ENCODE measurements at regions not wholly inside any gene's neighbourhood (a gene's known extent, or its start where the extent isn't known, plus 50 kb on each side); places are given as distances from the start of the nearest gene placed in this dataset.
A peak's percentile ranks its signal among the peaks of the same experiment; 100 is the strongest.

DNA sequence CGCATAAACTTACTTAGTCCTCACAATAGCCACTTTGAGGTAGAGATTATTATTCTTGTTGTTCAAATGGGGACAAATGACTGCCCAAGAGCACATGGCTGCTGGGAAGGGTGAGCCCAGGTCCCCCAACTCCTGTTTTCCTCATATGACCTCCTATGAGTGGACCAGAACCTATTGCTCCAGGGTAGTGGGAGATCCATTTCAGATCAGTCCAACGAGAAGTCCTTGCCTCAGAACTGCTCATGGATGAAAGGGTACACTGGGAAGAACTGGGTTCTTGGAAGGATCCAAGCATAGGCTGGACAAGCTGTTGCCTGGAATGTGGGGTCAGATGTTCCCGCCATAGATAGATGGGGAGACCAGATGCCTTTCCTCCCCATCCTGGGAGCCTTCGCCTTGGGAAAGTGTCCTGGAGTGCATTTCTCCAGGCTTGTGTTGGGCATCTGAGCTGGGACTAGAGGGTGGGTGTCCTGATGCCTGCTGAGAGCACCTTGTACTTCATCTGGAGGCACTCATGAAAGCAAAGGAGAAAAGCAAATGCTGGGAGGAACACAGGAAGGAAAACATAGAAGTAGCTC lies 146.3 kb upstream of the B3GAT1 start:
- DNase-seq (ENCODE audit: low spot score) (no peak), ATAC-seq (no peak)
- intact Hi-C loops (cut with DNase I): no loop called here

DNA sequence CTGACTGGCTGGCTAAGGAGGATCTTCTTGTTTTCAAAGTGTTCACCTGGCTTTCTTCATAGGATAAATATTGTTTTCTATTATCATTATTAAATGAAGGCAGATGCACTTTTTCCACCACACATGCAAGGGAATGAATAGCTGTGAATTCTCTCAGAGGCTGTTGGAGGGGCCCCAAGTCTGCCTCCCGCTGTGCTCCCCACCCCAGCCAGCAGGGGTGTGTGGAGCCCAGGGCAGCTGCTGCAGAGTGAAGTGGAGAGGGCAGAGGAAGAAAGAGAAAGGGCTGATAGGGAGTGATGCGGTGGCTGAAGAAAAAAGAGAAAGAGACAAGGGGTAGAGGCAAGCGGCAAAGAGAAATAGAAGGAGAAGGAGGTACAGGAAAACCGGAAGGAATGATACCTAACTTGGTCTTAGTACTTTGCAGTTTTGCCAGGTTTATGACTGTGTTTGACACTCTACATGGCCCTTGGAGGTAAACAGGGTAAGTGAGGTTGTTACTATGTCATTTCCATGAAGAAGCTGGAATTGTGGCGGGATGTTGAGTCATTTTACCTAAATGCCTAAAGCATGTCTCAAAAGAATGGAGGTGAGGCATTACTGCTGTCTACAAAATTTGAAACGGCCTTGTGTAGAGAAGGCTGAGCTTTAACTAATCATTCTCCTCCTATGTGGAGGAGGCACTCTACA lies 145.7 kb upstream of the B3GAT1 start:
- DNase-seq (ENCODE audit: low spot score) (no peak), ATAC-seq (no peak)
- intact Hi-C loops (cut with DNase I): no loop called here

DNA sequence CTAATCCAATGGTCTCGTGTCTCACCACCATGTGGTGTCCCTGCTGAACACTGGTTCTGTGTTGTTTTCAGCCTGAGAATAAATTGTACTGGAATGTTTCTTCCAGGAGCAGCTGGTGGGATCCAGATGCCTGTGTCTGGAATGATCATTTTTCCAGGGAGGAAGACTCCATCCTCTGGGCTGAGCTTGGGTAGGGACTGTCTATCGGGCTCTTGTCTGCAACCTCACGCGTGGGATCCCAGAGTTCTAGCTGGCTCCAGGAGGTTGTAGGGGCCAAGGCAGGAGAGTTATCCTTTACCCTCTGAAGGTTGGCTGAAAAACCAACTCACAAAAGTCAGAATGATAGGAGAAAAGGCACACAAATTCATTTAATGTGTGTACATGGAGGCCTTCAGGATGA lies 144.1 kb upstream of the B3GAT1 start:
- intact Hi-C loops (cut with DNase I): no loop called here
- peak; percentile 18 for DNase-seq (ENCODE audit: low spot score)
- no peak for ATAC-seq

DNA sequence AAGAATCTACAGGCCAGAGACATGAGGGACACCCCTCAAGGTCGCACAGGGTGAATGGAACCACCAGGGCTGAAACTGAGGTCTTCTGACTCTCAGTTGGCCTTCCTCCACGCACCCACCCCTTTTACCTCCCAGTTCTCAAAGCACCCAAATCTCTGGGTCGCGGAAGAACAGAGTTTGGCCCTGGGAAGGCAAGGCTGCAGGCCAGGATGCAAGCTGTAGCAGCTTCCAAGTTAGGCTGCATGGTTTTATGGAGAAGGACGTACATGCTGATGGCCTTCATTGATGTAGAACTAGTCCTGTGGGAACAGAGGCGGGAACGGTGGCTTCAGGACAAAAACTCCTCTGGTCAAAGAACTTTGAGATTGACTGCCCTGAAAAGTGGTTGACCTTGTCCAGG lies 143.5 kb upstream of the B3GAT1 start:
- ATAC-seq: no peak
- peak; percentile 9 for DNase-seq (ENCODE audit: low spot score)
- intact Hi-C loops (cut with DNase I): no loop called here

DNA sequence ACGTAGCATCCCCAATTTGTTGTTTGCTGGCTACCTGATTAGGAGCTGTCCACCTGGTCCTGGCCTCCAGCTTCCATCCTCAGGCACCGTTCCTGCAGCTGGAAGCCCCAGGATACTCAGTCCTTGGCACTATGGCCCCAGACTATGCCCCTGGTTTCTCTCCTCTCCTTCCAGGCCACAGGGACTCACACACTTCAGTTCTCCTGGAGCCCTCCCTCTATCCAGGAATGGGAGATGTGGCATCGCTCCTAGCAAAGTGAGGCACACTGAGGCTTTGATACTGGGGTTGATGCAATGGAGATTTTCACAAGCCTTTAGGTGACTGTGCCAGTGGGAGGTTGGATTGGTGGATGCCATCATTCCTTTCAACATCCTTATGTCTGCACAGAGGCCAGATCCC lies 142.8 kb upstream of the B3GAT1 start:
- no peak for ATAC-seq
- intact Hi-C loops (cut with DNase I): no loop called here
- DNase-seq (ENCODE audit: low spot score): peak; percentile 23

DNA sequence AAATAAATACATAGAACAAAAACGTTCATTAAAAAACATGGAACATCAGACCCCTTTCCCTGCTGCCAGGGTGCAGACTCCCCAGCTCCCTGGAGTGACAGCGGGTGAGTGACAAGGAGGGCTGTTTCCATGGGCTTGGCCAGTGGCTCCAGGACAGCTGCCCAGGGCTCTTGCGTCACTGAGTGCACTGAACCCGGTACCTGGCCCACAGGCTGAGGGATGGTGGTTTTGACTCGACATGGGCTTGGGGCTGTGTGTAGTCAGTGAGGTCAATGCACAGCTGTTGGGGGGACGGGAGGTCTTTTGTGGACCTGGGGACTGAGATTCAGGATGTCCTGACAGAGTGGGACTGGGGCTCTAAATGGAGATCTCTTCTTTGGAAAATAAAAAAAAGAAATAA lies 142.1 kb upstream of the B3GAT1 start:
- ATAC-seq (no peak), DNase-seq (ENCODE audit: low spot score) (peak; percentile 46)
- intact Hi-C loops (cut with DNase I): no loop called here

DNA sequence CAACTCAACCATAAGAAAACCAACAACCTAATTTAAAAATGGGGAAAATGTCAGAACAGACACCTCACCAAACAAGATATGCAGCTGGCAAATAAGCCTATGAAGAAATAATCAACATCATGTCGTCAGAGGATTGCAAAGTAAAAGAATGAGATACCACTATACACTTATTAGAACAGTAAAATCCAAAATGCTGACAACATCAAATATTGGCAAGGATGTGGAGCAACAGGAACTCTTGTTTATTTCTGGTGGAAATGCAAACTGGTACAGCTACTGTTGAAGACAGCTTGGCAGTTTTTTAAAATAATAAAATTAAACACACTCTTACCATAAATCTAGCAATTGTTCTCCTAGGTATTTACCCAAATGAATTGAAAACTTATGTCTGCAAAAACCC lies 140.7 kb upstream of the B3GAT1 start:
- no peak for ATAC-seq
- no peak for DNase-seq (ENCODE audit: low spot score)
- intact Hi-C loops (cut with DNase I): no loop called here

DNA sequence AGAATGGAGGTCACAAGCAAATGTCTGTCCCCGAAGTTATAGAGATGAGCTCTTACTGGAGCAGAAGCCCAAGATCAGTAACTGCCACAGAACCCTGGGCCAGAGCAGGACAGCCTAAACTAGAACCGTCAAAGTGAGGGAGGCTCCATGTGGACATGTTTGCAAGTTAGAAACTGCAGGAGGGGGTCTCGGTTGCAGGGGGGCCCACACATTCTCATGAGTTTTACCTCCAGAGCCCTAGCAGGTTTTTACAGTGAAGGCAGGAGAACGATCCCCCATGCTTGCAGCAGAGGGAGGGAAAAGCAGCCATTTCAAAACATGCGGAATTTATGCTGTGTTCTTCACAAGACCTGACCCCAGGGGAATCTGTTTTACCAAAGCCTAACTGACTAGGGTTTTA lies 133.5 kb upstream of the B3GAT1 start:
- intact Hi-C loops (cut with DNase I): no loop called here
- ATAC-seq (no peak), DNase-seq (ENCODE audit: low spot score) (peak; percentile 12)

DNA sequence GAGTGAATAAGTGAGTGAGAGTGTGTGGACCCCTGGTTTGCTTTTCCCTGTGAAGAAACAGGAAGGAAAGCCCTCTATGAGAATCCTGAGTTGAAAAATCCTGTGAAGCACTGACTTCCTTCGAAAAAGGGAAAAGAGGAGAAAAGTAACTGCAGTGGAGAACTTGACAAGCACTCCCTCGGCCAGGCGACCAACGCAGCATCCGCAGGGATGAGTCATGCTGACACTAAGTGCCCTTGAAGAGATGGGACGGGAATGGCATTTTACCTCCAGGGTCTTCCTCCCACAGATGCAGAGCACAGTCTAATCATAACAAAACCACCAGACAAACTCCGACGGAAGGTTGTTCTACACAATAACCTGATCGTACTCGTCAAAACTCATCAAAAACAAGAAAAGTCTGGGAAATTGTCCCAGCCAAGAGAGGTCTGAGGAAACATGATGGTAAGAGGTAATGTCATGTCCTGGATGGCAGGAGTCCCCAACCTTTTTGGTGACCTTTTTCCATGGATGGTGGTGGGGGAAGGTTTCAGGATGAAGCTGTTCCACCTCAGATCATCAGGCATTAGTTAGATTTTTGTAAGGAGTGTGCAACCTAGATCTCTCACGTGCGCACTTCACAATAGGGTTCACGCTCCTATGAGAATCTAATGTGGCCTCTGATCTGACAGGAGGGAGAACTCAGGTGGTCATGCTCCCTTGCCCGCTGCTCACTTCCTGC lies 132.2 kb upstream of the B3GAT1 start:
- ATAC-seq: no peak
- intact Hi-C loops (cut with DNase I): no loop called here
- DNase-seq (ENCODE audit: low spot score): no peak

DNA sequence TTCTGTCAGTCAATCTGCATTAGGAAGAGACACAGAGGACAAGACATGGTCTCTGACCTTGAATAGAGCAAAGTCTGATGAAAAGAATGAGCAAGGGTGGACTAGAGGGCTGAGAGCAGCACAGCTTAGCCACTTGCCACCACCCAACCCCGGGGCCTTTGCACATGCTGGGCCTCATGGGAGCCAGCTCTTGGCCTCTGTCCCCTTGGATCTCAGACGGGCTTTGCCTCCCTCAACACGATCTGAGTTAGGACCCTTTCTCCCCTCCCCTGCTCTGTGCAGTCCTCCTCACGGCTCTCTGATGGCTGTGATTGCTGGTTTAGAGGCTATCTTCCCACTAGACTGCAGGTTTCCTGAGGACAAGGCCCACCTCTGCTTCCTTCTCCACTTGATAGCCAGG lies 131.6 kb upstream of the B3GAT1 start:
- ATAC-seq (no peak), DNase-seq (ENCODE audit: low spot score) (peak; percentile 25)
- intact Hi-C loops (cut with DNase I): no loop called here

DNA sequence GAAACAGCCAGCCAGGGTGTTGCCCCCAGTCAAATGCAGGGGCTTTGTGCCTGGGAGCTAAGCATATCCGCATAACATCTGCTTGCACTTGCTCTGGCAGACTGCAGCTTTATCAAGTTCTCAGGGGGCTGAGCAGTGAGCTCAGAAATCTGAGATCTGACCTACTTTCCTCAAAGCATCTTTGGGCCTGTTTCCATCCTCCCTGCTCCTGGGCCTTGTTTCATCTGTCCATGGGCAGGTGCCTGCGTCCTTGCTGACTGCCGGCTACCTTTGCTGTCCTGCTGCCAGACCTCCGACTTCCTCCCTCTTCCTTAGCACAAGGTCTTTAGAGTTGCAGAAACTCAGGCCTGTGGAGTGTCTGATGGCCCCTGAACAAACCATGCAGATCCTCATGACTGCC lies 131.2 kb upstream of the B3GAT1 start:
- DNase-seq (ENCODE audit: low spot score): peak; percentile 31
- intact Hi-C loops (cut with DNase I): no loop called here
- no peak for ATAC-seq

DNA sequence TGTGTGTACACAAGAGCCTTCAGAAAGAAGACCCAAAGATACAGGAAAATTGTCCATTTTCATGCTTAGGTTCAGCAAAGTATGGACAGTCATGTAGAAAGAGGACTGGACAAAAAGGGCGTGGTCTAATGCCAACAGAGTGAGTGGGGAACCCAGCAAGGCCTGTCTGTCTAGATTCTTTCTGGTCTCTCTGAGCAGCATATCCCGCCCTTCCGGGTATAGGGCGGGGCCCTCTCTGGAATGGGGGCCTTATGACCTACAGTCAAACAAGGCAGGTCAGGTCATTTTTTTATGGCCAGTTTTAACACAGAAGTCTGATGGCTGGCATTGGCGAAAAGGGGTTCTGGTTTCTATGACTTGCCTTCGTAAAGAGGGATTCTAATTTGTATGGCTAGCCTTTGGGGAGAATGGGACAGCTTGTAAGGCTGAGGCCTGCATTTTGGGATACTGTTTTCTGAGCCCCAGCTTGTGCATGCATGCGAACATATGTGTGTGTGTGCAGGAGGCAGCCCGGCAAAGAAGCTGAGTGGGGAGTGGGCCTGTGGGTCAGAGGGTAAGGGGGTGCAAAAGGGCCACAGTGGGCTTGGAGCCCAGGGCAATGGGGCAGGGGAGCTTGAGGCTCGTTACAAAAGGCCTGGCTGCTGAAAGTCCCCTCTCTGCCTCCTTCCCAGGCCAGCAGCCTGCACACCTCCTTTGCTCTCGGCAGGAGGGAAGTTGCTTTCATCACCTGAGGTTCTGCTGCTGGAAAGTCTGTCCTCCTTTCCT lies 130.5 kb upstream of the B3GAT1 start:
- ATAC-seq (no peak), DNase-seq (ENCODE audit: low spot score) (peak; percentile 41)
- intact Hi-C loops (cut with DNase I): no loop called here

DNA sequence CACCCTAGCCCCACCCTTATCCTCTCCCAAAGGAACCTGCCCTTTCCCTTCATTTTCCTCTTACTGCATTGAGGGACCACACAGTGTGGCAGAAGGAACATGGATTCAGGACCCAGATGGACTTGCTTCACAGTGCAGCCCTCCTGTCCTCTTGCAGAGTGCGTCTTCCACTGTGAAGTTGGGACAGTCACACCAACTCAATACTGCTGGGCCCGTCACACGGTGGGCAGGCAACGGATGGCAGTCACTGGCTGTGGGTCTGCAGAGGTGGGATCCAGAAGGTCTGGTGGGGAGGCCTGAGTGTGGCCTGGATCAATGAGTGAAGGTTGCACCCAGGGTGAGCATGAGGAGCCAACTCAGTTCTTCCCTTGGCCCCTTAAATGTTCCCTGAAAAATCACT lies 129.9 kb upstream of the B3GAT1 start:
- ATAC-seq (no peak), DNase-seq (ENCODE audit: low spot score) (peak; percentile 12)
- intact Hi-C loops (cut with DNase I): no loop called here

DNA sequence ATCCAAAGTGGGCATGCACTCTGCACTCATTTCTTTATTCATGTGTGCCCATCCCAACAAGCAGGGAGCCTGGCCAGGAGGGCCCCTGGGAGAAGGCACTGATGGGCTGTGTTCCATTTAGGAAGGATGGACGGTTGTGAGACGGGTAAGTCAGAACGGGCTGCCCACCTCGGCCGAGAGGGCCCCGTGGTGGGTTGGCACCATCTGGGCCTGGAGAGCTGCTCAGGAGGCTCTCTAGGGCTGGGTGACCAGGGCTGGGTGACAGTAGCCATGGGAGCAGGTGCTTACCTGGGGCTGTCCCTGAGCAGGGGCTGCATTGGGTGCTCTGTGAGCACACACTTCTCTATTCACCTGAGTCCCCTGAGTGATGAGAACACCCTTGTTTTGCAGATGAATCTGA lies 129.3 kb upstream of the B3GAT1 start:
- ATAC-seq: no peak
- peak; percentile 14 for DNase-seq (ENCODE audit: low spot score)
- intact Hi-C loops (cut with DNase I): no loop called here

DNA sequence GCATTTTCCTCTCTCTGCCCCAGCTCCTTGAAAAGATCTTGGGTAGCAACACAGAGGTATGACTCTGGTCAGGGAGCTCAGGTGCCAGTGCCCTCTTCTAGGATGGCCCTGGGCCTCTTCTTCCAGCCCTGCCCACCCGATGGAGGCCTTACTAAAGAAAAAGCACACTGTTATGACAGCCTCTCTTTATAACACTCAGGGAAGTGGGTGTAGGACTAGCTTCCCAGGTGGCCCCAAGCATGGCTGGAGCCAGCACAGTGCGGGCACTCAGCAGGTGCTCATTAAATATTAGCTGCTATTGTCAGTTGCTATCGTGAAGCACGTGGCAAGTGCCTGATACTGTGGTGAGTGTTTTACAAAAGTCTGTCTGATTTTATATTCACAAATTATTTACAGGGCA lies 127.2 kb upstream of the B3GAT1 start:
- peak; percentile 14 for DNase-seq (ENCODE audit: low spot score)
- no peak for ATAC-seq
- intact Hi-C loops (cut with DNase I): no loop called here

DNA sequence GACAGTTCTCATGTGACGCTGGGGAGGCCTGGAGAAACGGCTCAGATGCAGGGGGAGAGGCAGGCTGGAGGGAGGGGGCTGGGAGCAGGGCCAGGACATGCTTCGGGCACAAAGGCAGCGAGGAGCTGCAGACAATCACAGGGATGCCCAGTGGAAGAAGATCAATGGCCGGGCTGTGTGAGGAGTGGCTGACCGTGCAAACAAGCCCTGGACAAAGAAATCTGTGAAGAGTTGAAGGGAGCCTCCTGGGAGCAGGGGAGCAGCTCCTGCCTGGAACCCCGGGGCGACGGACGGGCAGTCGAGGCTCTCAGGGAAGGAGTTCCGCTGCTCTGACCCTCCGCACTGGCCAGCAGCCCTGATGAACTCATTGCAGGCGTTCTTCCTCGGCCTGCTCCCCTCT lies 126.7 kb upstream of the B3GAT1 start:
- DNase-seq (ENCODE audit: low spot score): peak; percentile 28
- ATAC-seq: no peak

DNA sequence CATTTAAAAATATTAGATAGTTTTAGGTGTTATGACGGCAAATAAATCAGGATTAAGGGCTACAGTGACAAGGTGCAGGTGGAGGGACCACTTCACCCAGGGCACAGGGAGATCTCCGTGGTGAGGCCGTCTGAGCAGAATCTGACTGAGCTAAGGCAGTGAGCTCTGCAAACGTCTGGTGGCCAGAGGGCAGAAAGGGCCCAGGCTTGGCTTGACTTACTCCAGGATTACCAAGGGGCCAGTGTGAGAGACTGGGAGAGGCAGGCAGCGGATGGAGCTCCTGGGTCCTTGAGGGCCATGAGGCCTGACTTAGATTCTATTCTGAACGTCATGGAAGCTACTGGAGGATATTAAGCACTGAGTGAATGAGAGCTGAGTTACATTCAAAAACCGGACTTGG lies 125.9 kb upstream of the B3GAT1 start:
- intact Hi-C loops (cut with DNase I): no loop called here
- no peak for ATAC-seq
- peak; percentile 13 for DNase-seq (ENCODE audit: low spot score)

More for the DNA sequence above, 126.7 kb upstream of the B3GAT1 start:
- intact Hi-C loops (cut with DNase I): no loop called here

DNA sequence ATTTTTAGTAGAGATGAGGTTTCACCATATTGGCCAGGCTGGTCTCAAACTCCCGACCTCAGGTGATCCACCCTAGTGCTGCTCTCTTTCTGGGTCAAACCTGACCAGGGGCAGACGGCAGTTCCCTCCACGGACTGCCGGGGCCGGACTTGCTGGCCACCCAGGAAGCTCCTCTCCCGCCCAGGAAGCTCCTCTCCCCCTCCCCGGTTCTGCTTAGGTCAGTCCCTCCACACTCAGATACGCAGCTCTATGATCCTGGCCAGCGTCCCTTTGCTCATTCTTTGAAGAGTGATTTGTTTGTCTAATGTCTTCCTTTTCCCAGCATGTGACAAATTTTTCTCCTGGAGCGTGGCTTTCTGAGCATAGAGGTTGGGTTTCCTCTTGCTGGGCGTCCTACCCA lies 125.3 kb upstream of the B3GAT1 start:
- intact Hi-C loops (cut with DNase I): no loop called here
- DNase-seq (ENCODE audit: low spot score) (peak; percentile 23), ATAC-seq (no peak)

DNA sequence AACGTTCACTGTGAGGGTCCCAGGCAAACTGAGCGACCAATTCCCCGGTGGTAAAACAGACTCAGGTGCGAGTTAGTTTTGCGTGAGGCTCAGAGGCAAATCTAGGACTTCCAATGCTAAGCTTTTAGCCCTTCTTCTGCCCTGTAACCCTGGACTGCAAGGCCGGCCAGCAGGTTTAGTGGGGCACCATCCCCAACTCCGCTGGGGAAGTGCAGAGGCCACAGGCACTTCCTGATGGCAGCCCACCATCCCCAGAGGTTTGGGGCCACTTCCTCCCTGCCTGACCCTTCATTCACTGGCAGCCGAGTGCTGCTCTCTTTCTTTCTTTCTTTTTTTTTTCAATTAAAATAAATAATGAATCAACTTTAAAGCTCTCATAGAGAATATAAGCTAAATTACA lies 124.6 kb upstream of the B3GAT1 start:
- DNase-seq (ENCODE audit: low spot score): no peak
- ATAC-seq: no peak
- intact Hi-C loops (cut with DNase I): no loop called here

DNA sequence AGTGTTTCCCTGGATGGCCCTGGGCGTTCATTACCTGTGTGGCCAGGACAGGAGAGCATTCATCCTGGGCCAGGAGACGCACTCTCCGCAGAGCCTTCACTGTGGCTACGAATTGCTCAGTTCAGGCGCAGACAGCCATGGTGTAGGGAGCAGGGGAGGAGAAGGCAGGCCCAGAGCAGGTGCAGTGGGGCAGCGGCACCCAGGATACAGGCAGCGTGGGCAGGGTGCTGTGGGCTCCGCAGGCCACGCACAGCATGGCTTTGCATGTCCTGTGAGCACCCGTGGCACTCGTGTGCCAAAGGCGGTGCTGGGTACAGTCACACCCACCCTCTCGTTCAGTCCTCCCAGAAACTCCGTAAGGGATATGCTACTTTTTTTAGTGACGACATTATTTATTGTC lies 124.2 kb upstream of the B3GAT1 start:
- intact Hi-C loops (cut with DNase I): no loop called here
- no peak for ATAC-seq
- no peak for DNase-seq (ENCODE audit: low spot score)

Measured in sciatic nerve (tissue), 2 donors.